Chondrocyte (in vitro differentiated cells): ENCODE measurements at regions not wholly inside any gene's neighbourhood (a gene's known extent, or its start where the extent isn't known, plus 50 kb on each side); places are given as distances from the start of the nearest gene placed in this dataset.

Experiments
- DNase-seq: peaks from one replicate; pipeline ENCODE4 v3.0.0; 2021; ENCODE audit warnings: mixed read lengths, low spot score
- H3K27ac Mint-ChIP-seq: one replicate; pipeline ENCODE4 v1.8.0; 2021; ENCODE audit warnings: mild to moderate bottlenecking, moderate library complexity, mixed read lengths; ENCODE audit not compliant: unreplicated experiment
- H3K27me3 Mint-ChIP-seq: 2 replicates; pipeline ENCODE4 v1.8.0; 2021; ENCODE audit warnings: low read depth, mixed read lengths
- H3K36me3 Mint-ChIP-seq: 2 replicates; pipeline ENCODE4 v1.8.0; 2021; ENCODE audit warnings: low read depth, mixed read lengths
- H3K4me1 Mint-ChIP-seq: 2 replicates; pipeline ENCODE4 v1.8.0; 2021; ENCODE audit warnings: low read depth, mild to moderate bottlenecking, mixed read lengths
- H3K4me3 Mint-ChIP-seq: one replicate; pipeline ENCODE4 v1.8.0; 2021; ENCODE audit warnings: mild to moderate bottlenecking, moderate library complexity, mixed read lengths; ENCODE audit not compliant: unreplicated experiment
- H3K9me3 Mint-ChIP-seq: 2 replicates; pipeline ENCODE4 v1.8.0; 2021; ENCODE audit warnings: low read depth, mixed read lengths
- CTCF ChIP-seq: fragments of 200-600 bp; sonication (generic); IDR thresholded peaks from 2 replicates; pipeline ENCODE4 v1.5.0; 2021; ENCODE audit warnings: antibody characterized with exemption, mild to moderate bottlenecking, moderate library complexity

- H3K9me3 Mint-ChIP-seq = peaks cover 11% of the 10 kb centered on the region
- H3K27me3 Mint-ChIP-seq = no peaks in the 10 kb centered on the region
- TF ChIP-seq CTCF = no peak
- H3K4me1 Mint-ChIP-seq = no peaks in the 10 kb centered on the region
- no peak for DNase-seq
- H3K36me3 Mint-ChIP-seq = no peaks in the 10 kb centered on the region
- no peak overlapping the region for H3K4me3 Mint-ChIP-seq
- H3K27ac Mint-ChIP-seq = no peak overlapping the region
Observed at GRCh38 chr1:5685446-5686040, 306.7 kb downstream of the NPHP4 start.

GRCh38 chr1:5684791-5685190, 307.4 kb downstream of the NPHP4 start:
- no peak overlapping the region for H3K4me3 Mint-ChIP-seq
- TF ChIP-seq CTCF = no peak
- H3K36me3 Mint-ChIP-seq = no peaks in the 10 kb centered on the region
- no peaks in the 10 kb centered on the region for H3K4me1 Mint-ChIP-seq
- H3K9me3 Mint-ChIP-seq = peaks cover 11% of the 10 kb centered on the region
- no peak for DNase-seq
- no peaks in the 10 kb centered on the region for H3K27me3 Mint-ChIP-seq
- H3K27ac Mint-ChIP-seq = no peak overlapping the region

- no peak for TF ChIP-seq CTCF
- peaks cover 11% of the 10 kb centered on the region for H3K9me3 Mint-ChIP-seq
- no peaks in the 10 kb centered on the region for H3K4me1 Mint-ChIP-seq
- H3K27ac Mint-ChIP-seq = no peak overlapping the region
- no peaks in the 10 kb centered on the region for H3K36me3 Mint-ChIP-seq
- H3K27me3 Mint-ChIP-seq = no peaks in the 10 kb centered on the region
- H3K4me3 Mint-ChIP-seq = no peak overlapping the region
- no peak for DNase-seq
Observed at GRCh38 chr1:5683446-5683845, 308.8 kb downstream of the NPHP4 start.

GRCh38 chr1:5682626-5683225, 309.5 kb downstream of the NPHP4 start:
- TF ChIP-seq CTCF = no peak
- Mint-ChIP-seq H3K4me1 (no peaks in the 10 kb centered on the region), H3K36me3 (no peaks in the 10 kb centered on the region), H3K27ac (no peak overlapping the region), H3K9me3 (peaks cover 15% of the 10 kb centered on the region), H3K4me3 (no peak overlapping the region), H3K27me3 (no peaks in the 10 kb centered on the region)
- DNase-seq = no peak

GRCh38 chr1:5681654-5682053, 310.6 kb downstream of the NPHP4 start:
- peaks cover 10% of the 10 kb centered on the region for H3K9me3 Mint-ChIP-seq
- H3K36me3 Mint-ChIP-seq = no peaks in the 10 kb centered on the region

More at GRCh38 chr1:5681654-5682053, 310.6 kb downstream of the NPHP4 start:
- no peaks in the 10 kb centered on the region for H3K27me3 Mint-ChIP-seq
- TF ChIP-seq CTCF = no peak
- H3K27ac Mint-ChIP-seq = no peak overlapping the region
- no peak for DNase-seq
- no peak overlapping the region for H3K4me3 Mint-ChIP-seq
- no peaks in the 10 kb centered on the region for H3K4me1 Mint-ChIP-seq
